Activated effector memory CD4-positive, alpha-beta T cell treated with anti-CD3 and anti-CD28 coated beads, Interleukin-2, amount 50 U/mL, for 16 hours (primary cell): ENCODE measurements at regions not wholly inside any gene's neighbourhood (a gene's known extent, or its start where the extent isn't known, plus 50 kb on each side); places are given as distances from the start of the nearest gene placed in this dataset.
"Not testable (repeated sequence)": the region's sequence is repeated elsewhere in the genome, so short reads cannot be mapped to it uniquely, and the experiment has no call there.

Source experiments
- DNase-seq: peaks from one replicate; pipeline ENCODE4 v3.0.0-alpha.2; 2020

GRCh38 chr2:236417150-236417549 lies 152.5 kb upstream of the ACKR3 start:
- no peak for DNase-seq

- DNase-seq = no peak
These were observed 139.0 kb upstream of the ACKR3 start for GRCh38 chr2:236430584-236430983.

GRCh38 chr2:236434593-236434992 lies 135.0 kb upstream of the ACKR3 start:
- no peak for DNase-seq

GRCh38 chr2:236440110-236440881 lies 129.3 kb upstream of the ACKR3 start:
- no peak for DNase-seq

- DNase-seq = no peak
These were observed 125.4 kb upstream of the ACKR3 start for GRCh38 chr2:236444187-236444586.

DNA sequence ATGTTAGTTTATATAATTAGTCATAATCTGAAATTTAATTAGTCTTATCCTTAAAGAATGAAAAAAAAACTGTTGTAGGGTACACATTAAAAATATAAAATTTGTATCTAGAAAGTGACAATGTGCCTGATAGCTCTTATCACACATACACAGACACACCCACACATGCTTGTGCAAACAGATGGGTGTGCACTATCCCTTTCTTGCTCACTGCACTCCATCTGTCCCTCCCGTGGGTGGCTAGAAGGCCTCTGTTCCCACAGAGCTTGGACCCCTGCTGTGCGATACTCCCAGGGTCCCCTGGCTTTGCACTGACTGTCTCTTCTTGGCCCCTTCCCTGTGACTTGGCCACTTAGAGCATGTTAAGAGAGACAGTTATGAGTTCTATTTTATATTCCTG lies 123.9 kb upstream of the ACKR3 start:
- no peak for DNase-seq

- no peak for DNase-seq
These were observed 123.1 kb upstream of the ACKR3 start for GRCh38 chr2:236446521-236446920.

DNA sequence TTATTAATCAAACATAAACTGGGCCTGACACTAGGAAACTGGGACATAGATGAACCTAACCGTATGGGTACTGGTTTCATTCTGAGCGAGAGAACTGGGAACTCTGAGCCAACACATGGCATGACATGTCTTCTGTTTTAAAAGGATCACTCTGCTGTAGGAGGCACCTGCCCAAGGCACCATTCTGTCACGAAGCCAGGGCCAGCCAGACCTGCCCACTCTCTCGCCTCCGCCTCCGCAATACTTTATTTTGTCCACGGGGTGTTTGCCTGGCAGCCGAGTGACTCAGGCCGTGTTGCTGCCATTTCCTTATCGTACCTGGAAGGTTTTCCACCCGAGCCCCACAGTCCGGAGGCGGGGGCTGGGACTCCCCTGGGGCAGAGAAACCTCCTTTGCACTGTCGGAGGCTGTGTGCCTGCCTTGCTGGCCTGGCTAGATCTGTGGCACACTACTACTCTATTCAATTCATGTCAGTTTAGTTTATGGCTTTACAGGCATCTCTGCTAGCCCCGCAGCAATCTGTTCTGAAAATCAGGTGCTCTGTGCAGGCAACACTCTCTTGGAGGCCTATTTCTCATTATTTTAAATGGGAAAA lies 120.4 kb upstream of the ACKR3 start:
- DNase-seq = no peak

- no peak for DNase-seq
These were observed 117.4 kb upstream of the ACKR3 start for GRCh38 chr2:236452238-236452637.

GRCh38 chr2:236454076-236454475 lies 115.5 kb upstream of the ACKR3 start:
- DNase-seq = no peak

DNA sequence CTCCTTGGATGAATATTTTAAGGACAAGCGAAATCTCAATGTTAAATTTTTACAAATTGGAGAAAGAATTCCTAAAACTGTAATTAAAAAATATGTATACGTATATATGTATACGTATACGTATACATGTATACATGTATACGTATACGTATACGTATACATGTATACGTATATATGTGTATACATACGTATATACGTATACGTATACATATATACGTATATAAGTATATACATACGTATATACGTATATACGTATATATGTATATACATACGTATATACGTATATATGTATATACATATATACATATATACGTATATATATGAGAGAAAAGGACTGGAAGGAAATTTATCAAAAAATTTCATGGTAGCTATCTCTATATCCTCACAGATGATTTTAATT lies 110.2 kb upstream of the ACKR3 start:
- no peak for DNase-seq

DNA sequence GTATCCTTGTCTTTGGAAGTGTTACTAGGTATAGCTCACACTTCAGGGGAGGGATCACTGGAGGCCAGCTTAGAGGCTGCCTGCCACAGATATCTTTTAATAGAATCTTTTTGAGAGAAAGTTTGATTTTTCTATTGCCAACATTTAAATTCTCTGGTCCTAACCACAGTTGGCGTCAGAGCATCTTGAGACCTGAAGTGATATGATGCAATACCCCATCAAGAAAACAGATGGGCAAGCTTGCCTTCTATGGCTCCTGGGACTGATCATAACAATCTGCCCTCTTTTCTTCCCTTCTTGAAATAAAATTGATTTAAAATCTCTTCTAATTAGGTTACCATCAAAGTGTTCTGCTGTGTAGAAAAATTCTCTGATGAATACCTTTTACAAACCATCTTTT lies 105.5 kb upstream of the ACKR3 start:
- DNase-seq = no peak

- no peak for DNase-seq
These were observed 96.7 kb upstream of the ACKR3 start for GRCh38 chr2:236472720-236473495.

DNA sequence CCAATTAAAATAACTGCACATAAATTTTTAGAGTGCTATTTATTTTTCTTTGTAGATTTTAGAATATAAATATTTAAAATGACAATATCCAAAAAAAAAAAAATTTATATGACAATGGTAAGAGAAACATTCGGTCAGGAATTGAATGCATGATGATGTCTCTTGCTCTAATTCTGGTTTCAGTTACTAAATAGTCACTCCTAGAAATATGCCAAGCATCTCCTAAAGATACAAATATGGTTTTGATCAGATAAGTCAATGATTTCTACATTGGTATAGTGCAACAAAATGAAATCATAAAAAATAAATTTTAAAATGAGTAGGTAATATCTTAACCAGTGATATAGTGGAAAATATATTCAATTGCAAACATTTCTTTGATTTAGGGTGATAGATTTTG lies 95.9 kb upstream of the ACKR3 start:
- no peak for DNase-seq

DNA sequence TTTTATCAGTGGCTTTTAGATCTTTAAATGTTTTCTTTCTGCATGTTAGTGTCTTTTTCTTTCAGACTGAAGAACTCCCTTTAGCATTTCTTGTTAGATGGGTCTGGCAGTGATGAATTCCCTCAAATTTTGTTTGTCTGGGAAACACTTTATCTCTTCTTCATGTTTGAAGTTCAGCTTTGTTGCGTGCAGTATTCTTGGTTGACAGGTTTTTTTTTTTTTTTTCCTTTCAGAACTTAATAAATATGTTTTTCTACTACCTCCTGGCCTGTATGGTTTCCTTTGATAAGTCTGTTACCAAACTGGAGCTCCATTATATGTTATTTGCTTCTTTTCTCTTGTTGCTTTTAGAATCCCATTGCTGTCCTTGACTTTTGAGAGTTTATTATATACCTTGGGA lies 89.8 kb upstream of the ACKR3 start:
- no peak for DNase-seq

GRCh38 chr2:236483102-236483501 lies 86.5 kb upstream of the ACKR3 start:
- DNase-seq = no peak

DNA sequence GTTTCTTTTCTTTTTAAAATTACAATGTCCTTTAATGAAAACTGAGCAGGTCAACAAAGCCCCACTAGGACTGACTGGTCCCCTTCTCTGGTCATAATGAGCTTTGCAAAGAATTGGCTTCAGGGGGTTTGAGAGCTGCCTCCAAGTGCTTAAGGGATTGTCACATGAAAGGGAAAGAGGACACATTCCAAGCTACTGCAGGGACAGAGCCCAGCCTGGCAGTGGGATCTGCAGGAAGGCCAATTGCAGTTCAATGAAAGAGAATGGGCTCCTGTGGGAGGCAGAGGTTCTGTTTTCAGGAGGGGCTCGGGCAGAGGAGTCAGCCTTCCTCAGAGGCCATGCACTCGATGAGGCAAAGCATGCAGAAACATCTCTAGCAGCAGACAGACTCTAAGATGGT lies 84.1 kb upstream of the ACKR3 start:
- DNase-seq = no peak

DNA sequence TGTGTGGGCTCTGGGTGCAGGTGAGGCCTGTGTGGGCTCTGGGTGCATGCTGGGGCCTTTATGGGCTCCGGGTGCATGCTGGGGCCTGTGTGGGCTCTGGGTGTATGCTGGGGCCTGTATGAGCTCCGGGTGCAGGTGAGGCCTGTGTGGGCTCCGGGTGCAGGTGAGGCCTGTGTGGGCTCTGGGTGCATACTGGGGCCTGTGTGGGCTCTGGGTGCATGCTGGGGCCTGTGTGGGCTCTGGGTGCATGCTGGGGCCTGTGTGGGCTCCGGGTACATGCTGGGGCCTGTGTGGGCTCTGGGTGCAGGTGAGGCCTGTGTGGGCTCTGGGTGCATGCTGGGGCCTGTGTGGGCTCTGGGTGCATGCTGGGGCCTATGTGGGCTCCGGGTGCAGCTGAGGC lies 80.5 kb upstream of the ACKR3 start:
- not testable (repeated sequence) for DNase-seq

DNA sequence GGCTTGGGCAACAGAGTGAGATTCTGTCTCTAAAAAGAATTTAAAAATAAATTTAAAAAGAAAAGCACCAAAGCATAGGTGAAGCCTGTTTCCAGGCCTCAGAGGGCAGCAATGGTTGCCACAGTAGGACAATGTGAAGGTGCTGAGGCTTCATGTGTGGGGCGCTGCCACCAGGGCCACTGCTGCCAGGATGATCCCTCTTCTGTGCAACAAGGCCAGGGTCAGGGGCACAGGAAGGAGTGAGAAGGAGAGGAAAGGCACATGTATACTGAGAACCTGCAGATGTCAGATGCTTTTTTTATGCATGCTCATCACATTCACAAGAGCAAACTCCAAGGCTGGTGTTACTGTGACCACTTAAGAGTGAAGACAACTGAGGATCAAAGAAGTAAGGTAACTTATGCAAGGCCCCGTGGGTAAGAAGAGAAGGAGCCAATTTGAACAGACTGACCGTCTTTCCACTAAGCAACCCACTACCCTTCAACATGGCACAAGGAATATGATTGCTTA lies 79.7 kb upstream of the ACKR3 start:
- DNase-seq = no peak

- no peak for DNase-seq
These were observed 73.3 kb upstream of the ACKR3 start for GRCh38 chr2:236496340-236496739.

DNA sequence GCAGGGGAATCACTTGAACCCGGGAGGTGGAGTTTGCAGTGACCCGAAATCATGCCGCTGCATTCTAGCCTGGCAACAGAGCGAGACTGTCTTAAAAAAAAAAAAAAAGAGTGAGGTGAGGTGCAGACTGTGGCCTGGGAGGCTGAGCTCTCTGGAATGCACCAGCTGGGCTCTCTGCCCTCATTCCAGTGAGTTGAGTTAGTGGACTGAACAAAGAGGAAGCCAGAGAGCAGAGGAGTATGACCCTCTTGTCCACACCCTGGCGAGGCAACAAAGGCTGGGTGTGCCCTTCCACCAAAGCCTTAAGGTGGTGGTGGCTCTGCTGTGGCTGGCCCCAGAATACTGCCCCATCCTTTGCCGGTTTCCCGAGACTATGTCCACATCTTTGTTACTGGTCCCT lies 71.3 kb upstream of the ACKR3 start:
- DNase-seq = no peak

GRCh38 chr2:236499691-236500578 lies 69.7 kb upstream of the ACKR3 start:
- no peak for DNase-seq

DNA sequence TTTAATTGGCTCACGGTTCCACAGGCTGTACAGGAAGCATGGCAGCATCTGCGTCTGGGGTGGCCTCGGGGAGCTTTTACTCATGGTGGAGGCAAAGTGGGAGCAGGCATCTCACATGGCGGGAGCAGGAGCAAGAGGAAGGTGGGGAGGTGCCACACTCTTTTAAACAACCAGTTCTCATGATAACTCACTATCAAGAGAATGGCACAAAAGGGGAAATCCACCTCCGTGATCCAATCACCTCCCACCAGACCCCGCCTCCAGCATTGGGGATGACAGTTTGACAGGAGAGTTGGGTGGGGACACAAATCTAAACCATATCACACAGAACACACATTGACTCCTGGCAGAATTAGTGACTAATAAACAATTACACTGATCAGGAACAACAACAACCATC lies 68.6 kb upstream of the ACKR3 start:
- no peak for DNase-seq
